ENCODE measurements at regions not wholly inside any gene's neighbourhood (a gene's known extent, or its start where the extent isn't known, plus 50 kb on each side); places are given as distances from the start of the nearest gene placed in this dataset.
A peak's percentile ranks its signal among the peaks of the same experiment; 100 is the strongest.

DNA sequence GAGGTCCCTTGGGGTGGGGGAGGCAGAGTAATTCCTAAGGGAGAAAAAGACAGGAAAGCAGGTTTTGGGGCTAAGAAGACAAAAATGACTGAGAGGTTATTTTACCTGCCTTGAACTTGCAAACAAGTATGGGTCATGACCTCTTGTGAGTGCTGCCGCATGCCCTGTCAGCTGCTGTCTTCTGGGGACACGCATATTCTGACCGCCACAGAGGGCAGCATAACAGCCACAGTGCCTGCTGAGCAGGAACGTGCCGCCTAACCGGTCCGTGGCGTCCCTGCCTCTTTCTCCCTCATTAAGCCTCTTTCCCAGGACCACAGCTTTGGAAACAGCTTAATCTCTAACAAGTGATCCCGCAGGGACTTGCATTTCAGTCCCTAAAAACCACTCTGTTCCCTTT is 51.3 kb upstream of the KCNA1 start:
- DNase-seq (ENCODE audit: low spot score) = peak; percentile 21

DNA sequence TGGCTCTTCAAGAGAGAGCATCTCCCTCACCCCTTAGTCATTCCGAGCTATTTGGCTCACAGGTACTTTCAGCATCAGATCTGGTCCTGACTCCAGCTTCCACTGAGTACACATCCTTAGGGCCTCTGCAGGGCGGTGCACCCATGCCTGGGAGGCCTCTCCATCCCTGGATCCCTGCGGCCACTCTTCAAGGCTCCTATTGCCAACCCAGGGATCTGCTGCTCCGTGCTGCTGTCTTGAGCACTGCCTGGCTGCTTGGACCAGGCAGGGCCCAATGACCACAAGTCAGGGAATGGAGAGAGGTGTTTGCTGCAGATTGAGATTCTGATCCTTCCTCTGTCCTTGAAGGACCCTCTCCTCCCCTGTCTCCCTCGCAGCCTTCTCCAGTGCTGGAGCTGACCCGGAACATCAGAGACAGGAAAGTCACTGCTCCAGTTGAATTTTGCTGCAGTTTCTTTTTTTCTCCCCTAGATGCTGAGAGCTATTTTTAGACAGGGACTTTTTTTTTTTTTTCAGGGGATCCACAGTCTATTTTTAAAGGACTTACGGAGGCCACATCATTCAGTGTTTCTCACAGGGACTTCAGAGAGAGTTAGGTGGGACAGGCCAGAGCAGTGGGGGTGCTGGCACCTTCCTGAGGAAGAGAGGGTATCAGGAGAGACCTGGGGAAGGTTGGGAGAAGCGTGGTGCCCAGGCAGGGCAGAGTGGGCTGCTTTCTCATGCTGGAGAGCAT is 50.1 kb upstream of the KCNA1 start:
- DNase-seq (ENCODE audit: low spot score) = no peak

Measured in pons (tissue), 1 donor.